AG04449 (cell line): ENCODE measurements at regions not wholly inside any gene's neighbourhood (a gene's known extent, or its start where the extent isn't known, plus 50 kb on each side); places are given as distances from the start of the nearest gene placed in this dataset.

Experiments used
- CTCF ChIA-PET: fragments of 350-600 bp; formaldehyde crosslinking; extraction: SDS; loops from one replicate; lab custom pipeline; 2021; ENCODE audit warnings: antibody characterized with exemption; lab: Yijun Ruan, JAX
- POLR2A ChIA-PET: fragments of 400-600, 350-600 bp; formaldehyde crosslinking; extraction: SDS; loops from one replicate; lab custom pipeline; 2020; ENCODE audit warnings: antibody characterized with exemption, inconsistent platforms; lab: Yijun Ruan, JAX
- DNase-seq: peaks from one replicate; pipeline ENCODE4 v3.0.0-alpha.2; 2010; ENCODE audit warnings: low read depth, low spot score
- H3K4me3 ChIP-seq: 2 replicates; pipeline ENCODE4 v1.5.1; 2011; ENCODE audit warnings: low read depth, mild to moderate bottlenecking, control low read depth, low read length
- CTCF ChIP-seq: IDR thresholded peaks from one replicate; pipeline ENCODE4 v1.5.1; 2011; ENCODE audit warnings: mild to moderate bottlenecking, moderate library complexity, low read length, control low read depth, inconsistent platforms; ENCODE audit not compliant: insufficient read depth; ENCODE audit errors: missing control alignments

GRCh38 chr16:59045501-59045900 is 311.4 kb upstream of the GOT2 start:
- ChIA-PET POLR2A (no interaction called here), CTCF (no interaction called here)
- DNase-seq: no peak
- no peak overlapping the region for H3K4me3 ChIP-seq
- no peak for TF ChIP-seq CTCF

- no peak for DNase-seq
- POLR2A ChIA-PET: no interaction called here
- no peak for TF ChIP-seq CTCF
- H3K4me3 ChIP-seq: no peak overlapping the region
- CTCF ChIA-PET: no interaction called here
These were observed 310.5 kb upstream of the GOT2 start for GRCh38 chr16:59044616-59045015.

- CTCF ChIA-PET: no interaction called here
- DNase-seq: no peak
- POLR2A ChIA-PET: no interaction called here
- no peak overlapping the region for H3K4me3 ChIP-seq
- no peak for TF ChIP-seq CTCF
These were observed 308.2 kb upstream of the GOT2 start for GRCh38 chr16:59042301-59042700.

- no peak for DNase-seq
- H3K4me3 ChIP-seq: no peak overlapping the region
- CTCF ChIA-PET: no interaction called here
- no peak for TF ChIP-seq CTCF
- POLR2A ChIA-PET: no interaction called here
These were observed 305.1 kb upstream of the GOT2 start for GRCh38 chr16:59039066-59039720.

- ChIA-PET POLR2A (no interaction called here), CTCF (no interaction called here)
- no peak overlapping the region for H3K4me3 ChIP-seq
- no peak for DNase-seq
- no peak for TF ChIP-seq CTCF
These were observed 296.9 kb upstream of the GOT2 start for GRCh38 chr16:59030923-59031485.

GRCh38 chr16:59021751-59022150 is 287.6 kb upstream of the GOT2 start:
- POLR2A ChIA-PET: no interaction called here
- CTCF ChIA-PET: no interaction called here
- no peak overlapping the region for H3K4me3 ChIP-seq
- TF ChIP-seq CTCF: no peak
- no peak for DNase-seq
